Activated naive CD8-positive, alpha-beta T cell treated with anti-CD3 and anti-CD28 coated beads, Interleukin-2, amount 50 U/mL, for 24 hours (primary cell): ENCODE measurements at regions not wholly inside any gene's neighbourhood (a gene's known extent, or its start where the extent isn't known, plus 50 kb on each side); places are given as distances from the start of the nearest gene placed in this dataset.

ENCODE experiments used
- ATAC-seq: fragments of 150-1000 bp; cut with Tn5 transposase; one replicate; pipeline ENCODE4 v1.10.0; 2021
- DNase-seq: peaks from one replicate; pipeline ENCODE4 v3.0.0; 2021
- H3K27ac Mint-ChIP-seq: one replicate; pipeline ENCODE4 v1.8.0; 2021; ENCODE audit warnings: mild to moderate bottlenecking, mixed read lengths
- H3K27me3 Mint-ChIP-seq: one replicate; pipeline ENCODE4 v1.8.0; 2021; ENCODE audit warnings: mixed read lengths
- H3K36me3 Mint-ChIP-seq: one replicate; pipeline ENCODE4 v1.8.0; 2021; ENCODE audit warnings: low read depth, mixed read lengths
- H3K4me1 Mint-ChIP-seq: one replicate; pipeline ENCODE4 v1.8.0; 2021; ENCODE audit warnings: mixed read lengths
- H3K4me3 Mint-ChIP-seq: one replicate; pipeline ENCODE4 v1.8.0; 2021; ENCODE audit warnings: mild to moderate bottlenecking, moderate library complexity, mixed read lengths
- H3K9me3 Mint-ChIP-seq: one replicate; pipeline ENCODE4 v1.8.0; 2021; ENCODE audit warnings: mixed read lengths

GRCh38 chr20:11000416-11000815 lies 326.6 kb upstream of the JAG1 start:
- no peaks in the 10 kb centered on the region for H3K4me1 Mint-ChIP-seq

GRCh38 chr20:11001302-11001701 lies 327.5 kb upstream of the JAG1 start:
- ATAC-seq = no peak
- Mint-ChIP-seq H3K4me1 (no peaks in the 10 kb centered on the region), H3K27ac (no peak overlapping the region), H3K4me3 (no peak overlapping the region), H3K36me3 (no peaks in the 10 kb centered on the region), H3K9me3 (peaks cover 15% of the 10 kb centered on the region), H3K27me3 (no peaks in the 10 kb centered on the region)
- no peak for DNase-seq

More at GRCh38 chr20:11000416-11000815, 326.6 kb upstream of the JAG1 start:
- Mint-ChIP-seq H3K27ac (no peak overlapping the region), H3K4me3 (no peak overlapping the region), H3K36me3 (no peaks in the 10 kb centered on the region), H3K27me3 (no peaks in the 10 kb centered on the region), H3K9me3 (peaks cover 15% of the 10 kb centered on the region)
- no peak for ATAC-seq
- no peak for DNase-seq

GRCh38 chr20:11001764-11002540 lies 328.2 kb upstream of the JAG1 start:
- no peaks in the 10 kb centered on the region for H3K36me3 Mint-ChIP-seq
- H3K9me3 Mint-ChIP-seq = peaks cover 13% of the 10 kb centered on the region
- H3K4me3 Mint-ChIP-seq = no peak overlapping the region
- H3K4me1 Mint-ChIP-seq = no peaks in the 10 kb centered on the region
- no peak overlapping the region for H3K27ac Mint-ChIP-seq
- H3K27me3 Mint-ChIP-seq = no peaks in the 10 kb centered on the region
- DNase-seq (no peak), ATAC-seq (no peak)

GRCh38 chr20:11003341-11003740 lies 329.5 kb upstream of the JAG1 start:
- DNase-seq (no peak), ATAC-seq (no peak)
- H3K27ac Mint-ChIP-seq = no peak overlapping the region
- H3K27me3 Mint-ChIP-seq = no peaks in the 10 kb centered on the region
- H3K36me3 Mint-ChIP-seq = no peaks in the 10 kb centered on the region
- H3K4me1 Mint-ChIP-seq = no peaks in the 10 kb centered on the region
- no peak overlapping the region for H3K4me3 Mint-ChIP-seq
- H3K9me3 Mint-ChIP-seq = peaks cover 4% of the 10 kb centered on the region

- ATAC-seq (no peak), DNase-seq (no peak)
- Mint-ChIP-seq H3K27me3 (no peaks in the 10 kb centered on the region), H3K36me3 (no peaks in the 10 kb centered on the region), H3K9me3 (peaks cover 4% of the 10 kb centered on the region), H3K4me1 (no peaks in the 10 kb centered on the region), H3K27ac (no peak overlapping the region), H3K4me3 (no peak overlapping the region)
Measured at GRCh38 chr20:11008444-11009033, 334.7 kb upstream of the JAG1 start.

GRCh38 chr20:11011653-11012052 lies 337.9 kb upstream of the JAG1 start:
- Mint-ChIP-seq H3K4me3 (no peak overlapping the region), H3K27ac (no peak overlapping the region), H3K36me3 (no peaks in the 10 kb centered on the region), H3K9me3 (peaks cover 4% of the 10 kb centered on the region), H3K27me3 (no peaks in the 10 kb centered on the region), H3K4me1 (no peaks in the 10 kb centered on the region)
- DNase-seq (no peak), ATAC-seq (no peak)

- Mint-ChIP-seq H3K27ac (no peak overlapping the region), H3K36me3 (no peaks in the 10 kb centered on the region), H3K27me3 (peaks cover 3% of the 10 kb centered on the region), H3K4me1 (no peaks in the 10 kb centered on the region), H3K4me3 (no peak overlapping the region), H3K9me3 (peaks cover 4% of the 10 kb centered on the region)
- DNase-seq (no peak), ATAC-seq (no peak)
Measured at GRCh38 chr20:11012975-11013374, 339.2 kb upstream of the JAG1 start.

- Mint-ChIP-seq H3K4me1 (no peaks in the 10 kb centered on the region), H3K27ac (no peak overlapping the region), H3K27me3 (peaks cover 3% of the 10 kb centered on the region), H3K36me3 (no peaks in the 10 kb centered on the region), H3K4me3 (no peak overlapping the region), H3K9me3 (peaks cover 4% of the 10 kb centered on the region)
- ATAC-seq = no peak
- DNase-seq = no peak
Measured at GRCh38 chr20:11013801-11014200, 340.0 kb upstream of the JAG1 start.

GRCh38 chr20:11015440-11015839 lies 341.6 kb upstream of the JAG1 start:
- Mint-ChIP-seq H3K9me3 (peaks cover 10% of the 10 kb centered on the region), H3K4me1 (no peaks in the 10 kb centered on the region), H3K4me3 (no peak overlapping the region), H3K27ac (no peak overlapping the region), H3K27me3 (peaks cover 3% of the 10 kb centered on the region), H3K36me3 (no peaks in the 10 kb centered on the region)
- ATAC-seq (no peak), DNase-seq (no peak)

- Mint-ChIP-seq H3K27ac (no peak overlapping the region), H3K4me3 (no peak overlapping the region), H3K9me3 (peaks cover 10% of the 10 kb centered on the region), H3K4me1 (no peaks in the 10 kb centered on the region), H3K36me3 (no peaks in the 10 kb centered on the region), H3K27me3 (peaks cover 3% of the 10 kb centered on the region)
- DNase-seq (no peak), ATAC-seq (no peak)
Measured at GRCh38 chr20:11017446-11017845, 343.6 kb upstream of the JAG1 start.

- ATAC-seq = no peak
- no peak for DNase-seq
- no peak overlapping the region for H3K4me3 Mint-ChIP-seq
- peaks cover 10% of the 10 kb centered on the region for H3K9me3 Mint-ChIP-seq
- H3K27ac Mint-ChIP-seq = no peak overlapping the region
- H3K27me3 Mint-ChIP-seq = peaks cover 3% of the 10 kb centered on the region
- H3K36me3 Mint-ChIP-seq = no peaks in the 10 kb centered on the region
- no peaks in the 10 kb centered on the region for H3K4me1 Mint-ChIP-seq
Measured at GRCh38 chr20:11018668-11019170, 344.9 kb upstream of the JAG1 start.

- H3K27me3 Mint-ChIP-seq = peaks cover 3% of the 10 kb centered on the region
- peaks cover 15% of the 10 kb centered on the region for H3K9me3 Mint-ChIP-seq
- ATAC-seq (no peak), DNase-seq (no peak)
- no peak overlapping the region for H3K4me3 Mint-ChIP-seq
- no peaks in the 10 kb centered on the region for H3K36me3 Mint-ChIP-seq
- no peaks in the 10 kb centered on the region for H3K4me1 Mint-ChIP-seq
- H3K27ac Mint-ChIP-seq = no peak overlapping the region
Measured at GRCh38 chr20:11020712-11021111, 346.9 kb upstream of the JAG1 start.

GRCh38 chr20:11027224-11027623 lies 353.4 kb upstream of the JAG1 start:
- peaks cover 16% of the 10 kb centered on the region for H3K9me3 Mint-ChIP-seq
- no peak overlapping the region for H3K27ac Mint-ChIP-seq
- H3K36me3 Mint-ChIP-seq = no peaks in the 10 kb centered on the region
- ATAC-seq (no peak), DNase-seq (no peak)
- H3K27me3 Mint-ChIP-seq = no peaks in the 10 kb centered on the region
- no peaks in the 10 kb centered on the region for H3K4me1 Mint-ChIP-seq
- H3K4me3 Mint-ChIP-seq = no peak overlapping the region

- Mint-ChIP-seq H3K27ac (no peak overlapping the region), H3K4me3 (no peak overlapping the region), H3K4me1 (no peaks in the 10 kb centered on the region), H3K9me3 (peaks cover 21% of the 10 kb centered on the region), H3K36me3 (peaks cover 2% of the 10 kb centered on the region), H3K27me3 (peaks cover 3% of the 10 kb centered on the region)
- DNase-seq (no peak), ATAC-seq (no peak)
Measured at GRCh38 chr20:11030351-11030750, 356.6 kb upstream of the JAG1 start.

GRCh38 chr20:11031300-11031699 lies 357.5 kb upstream of the JAG1 start:
- ATAC-seq (no peak), DNase-seq (no peak)
- H3K9me3 Mint-ChIP-seq = peaks cover 18% of the 10 kb centered on the region
- H3K36me3 Mint-ChIP-seq = peaks cover 2% of the 10 kb centered on the region
- H3K27me3 Mint-ChIP-seq = peaks cover 3% of the 10 kb centered on the region
- no peak overlapping the region for H3K4me3 Mint-ChIP-seq
- H3K27ac Mint-ChIP-seq = no peak overlapping the region
- H3K4me1 Mint-ChIP-seq = no peaks in the 10 kb centered on the region
